GM12892 (cell line): ENCODE measurements at regions not wholly inside any gene's neighbourhood (a gene's known extent, or its start where the extent isn't known, plus 50 kb on each side); places are given as distances from the start of the nearest gene placed in this dataset.

Experiments used
- POLR2A ChIP-seq: IDR thresholded peaks from 2 replicates; pipeline ENCODE4 v1.6.1; 2011; ENCODE audit warnings: low read depth, low read length, control low read depth
- POLR2AphosphoS5 ChIP-seq: IDR thresholded peaks from 2 replicates; pipeline ENCODE4 v1.6.1; 2011; ENCODE audit warnings: low read depth, low read length, control low read depth

GRCh38 chr18:39521164-39521563 is 1955.6 kb upstream of the CELF4 start:
- TF ChIP-seq POLR2A (no peak), POLR2AphosphoS5 (no peak)
